Progenitor cell of endocrine pancreas (in vitro differentiated cells): ENCODE measurements at regions not wholly inside any gene's neighbourhood (a gene's known extent, or its start where the extent isn't known, plus 50 kb on each side); places are given as distances from the start of the nearest gene placed in this dataset.
"Not testable (repeated sequence)": the region's sequence is repeated elsewhere in the genome, so short reads cannot be mapped to it uniquely, and the experiment has no call there.

ENCODE experiments used
- DNase-seq: peaks from one replicate; pipeline ENCODE4 v3.0.0; 2021; ENCODE audit warnings: low spot score; ENCODE audit not compliant: unreplicated experiment
- H3K27ac Mint-ChIP-seq: 2 replicates; pipeline ENCODE4 v1.8.0; 2021; ENCODE audit warnings: mild to moderate bottlenecking, moderate library complexity, mixed read lengths
- H3K27me3 Mint-ChIP-seq: 2 replicates; pipeline ENCODE4 v1.8.0; 2021; ENCODE audit warnings: mixed read lengths
- H3K36me3 Mint-ChIP-seq: 2 replicates; pipeline ENCODE4 v1.8.0; 2022; ENCODE audit warnings: mixed read lengths; ENCODE audit not compliant: insufficient read depth
- H3K4me1 Mint-ChIP-seq: 2 replicates; pipeline ENCODE4 v1.8.0; 2021; ENCODE audit warnings: low read depth, mixed read lengths
- H3K4me3 Mint-ChIP-seq: 2 replicates; pipeline ENCODE4 v1.8.0; 2021; ENCODE audit warnings: low read depth, mild to moderate bottlenecking, moderate library complexity, mixed read lengths
- H3K9me3 Mint-ChIP-seq: 2 replicates; pipeline ENCODE4 v1.8.0; 2021; ENCODE audit warnings: low read depth, mixed read lengths
- CTCF ChIP-seq: fragments of 200-600 bp; sonication (generic); IDR thresholded peaks from one replicate; pipeline ENCODE4 v1.5.0; 2021; ENCODE audit warnings: antibody characterized with exemption, mild to moderate bottlenecking; ENCODE audit not compliant: unreplicated experiment

- no peak overlapping the region for H3K27ac Mint-ChIP-seq
- DNase-seq: no peak
- peaks cover 3% of the 10 kb centered on the region for H3K4me1 Mint-ChIP-seq
- H3K27me3 Mint-ChIP-seq: no peaks in the 10 kb centered on the region
- H3K4me3 Mint-ChIP-seq: no peak overlapping the region
- H3K36me3 Mint-ChIP-seq: peaks cover 1% of the 10 kb centered on the region
- no peak for TF ChIP-seq CTCF
- H3K9me3 Mint-ChIP-seq: peaks cover 14% of the 10 kb centered on the region
Observed at GRCh38 chr2:105489168-105489878, 90.5 kb upstream of the FHL2 start.

GRCh38 chr2:105488285-105488684 is 89.4 kb upstream of the FHL2 start:
- Mint-ChIP-seq H3K27ac (no peak overlapping the region), H3K4me3 (no peak overlapping the region), H3K4me1 (peaks cover 3% of the 10 kb centered on the region)

GRCh38 chr2:105487142-105488069 is 88.6 kb upstream of the FHL2 start:
- Mint-ChIP-seq H3K27me3 (no peaks in the 10 kb centered on the region), H3K27ac (no peak overlapping the region), H3K4me1 (peaks cover 3% of the 10 kb centered on the region), H3K36me3 (no peaks in the 10 kb centered on the region), H3K9me3 (peaks cover 9% of the 10 kb centered on the region), H3K4me3 (no peak overlapping the region)
- no peak for DNase-seq
- TF ChIP-seq CTCF: no peak

More at GRCh38 chr2:105488285-105488684, 89.4 kb upstream of the FHL2 start:
- Mint-ChIP-seq H3K36me3 (peaks cover 1% of the 10 kb centered on the region), H3K9me3 (peaks cover 14% of the 10 kb centered on the region), H3K27me3 (no peaks in the 10 kb centered on the region)
- no peak for DNase-seq
- no peak for TF ChIP-seq CTCF

- Mint-ChIP-seq H3K27me3 (no peaks in the 10 kb centered on the region), H3K4me3 (no peak overlapping the region), H3K27ac (no peak overlapping the region), H3K36me3 (no peaks in the 10 kb centered on the region), H3K9me3 (peaks cover 4% of the 10 kb centered on the region), H3K4me1 (peaks cover 3% of the 10 kb centered on the region)
- no peak for TF ChIP-seq CTCF
- DNase-seq: no peak
Observed at GRCh38 chr2:105486762-105487141, 87.9 kb upstream of the FHL2 start.

- no peak overlapping the region for H3K4me3 Mint-ChIP-seq
- no peaks in the 10 kb centered on the region for H3K4me1 Mint-ChIP-seq
- H3K27me3 Mint-ChIP-seq: no peaks in the 10 kb centered on the region
- DNase-seq: no peak
- no peaks in the 10 kb centered on the region for H3K9me3 Mint-ChIP-seq
- H3K36me3 Mint-ChIP-seq: no peaks in the 10 kb centered on the region
- TF ChIP-seq CTCF: no peak
- H3K27ac Mint-ChIP-seq: no peak overlapping the region
Observed at GRCh38 chr2:105478670-105479069, 79.8 kb upstream of the FHL2 start.

- not testable (repeated sequence) for H3K36me3 Mint-ChIP-seq, DNase-seq, H3K4me3 Mint-ChIP-seq, H3K27me3 Mint-ChIP-seq, H3K27ac Mint-ChIP-seq, H3K4me1 Mint-ChIP-seq, H3K9me3 Mint-ChIP-seq
Observed at GRCh38 chr2:105477050-105477620, 78.3 kb upstream of the FHL2 start.
